ENCODE measurements at regions not wholly inside any gene's neighbourhood (a gene's known extent, or its start where the extent isn't known, plus 50 kb on each side); places are given as distances from the start of the nearest gene placed in this dataset.

DNA sequence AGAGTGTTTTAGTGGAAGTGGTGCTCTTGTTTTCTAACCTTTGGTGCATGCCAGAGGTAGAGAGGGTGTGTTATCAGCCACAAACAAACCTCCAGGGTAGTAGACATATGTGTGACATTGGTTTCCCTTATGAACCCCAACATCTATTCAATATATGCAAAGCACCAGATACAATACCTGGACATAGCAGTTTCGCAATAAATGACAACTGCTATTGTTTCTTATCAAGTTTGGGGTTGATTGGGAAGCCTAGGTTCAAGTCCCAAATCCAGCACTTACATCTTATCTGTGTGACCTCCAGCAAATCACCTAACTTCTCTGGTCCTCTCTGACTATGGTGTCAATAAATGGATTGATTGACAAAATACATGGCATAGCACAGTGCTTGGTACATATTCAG lies 169.4 kb upstream of the SERPINE2 start:
- TF ChIP-seq, protein P1, sequence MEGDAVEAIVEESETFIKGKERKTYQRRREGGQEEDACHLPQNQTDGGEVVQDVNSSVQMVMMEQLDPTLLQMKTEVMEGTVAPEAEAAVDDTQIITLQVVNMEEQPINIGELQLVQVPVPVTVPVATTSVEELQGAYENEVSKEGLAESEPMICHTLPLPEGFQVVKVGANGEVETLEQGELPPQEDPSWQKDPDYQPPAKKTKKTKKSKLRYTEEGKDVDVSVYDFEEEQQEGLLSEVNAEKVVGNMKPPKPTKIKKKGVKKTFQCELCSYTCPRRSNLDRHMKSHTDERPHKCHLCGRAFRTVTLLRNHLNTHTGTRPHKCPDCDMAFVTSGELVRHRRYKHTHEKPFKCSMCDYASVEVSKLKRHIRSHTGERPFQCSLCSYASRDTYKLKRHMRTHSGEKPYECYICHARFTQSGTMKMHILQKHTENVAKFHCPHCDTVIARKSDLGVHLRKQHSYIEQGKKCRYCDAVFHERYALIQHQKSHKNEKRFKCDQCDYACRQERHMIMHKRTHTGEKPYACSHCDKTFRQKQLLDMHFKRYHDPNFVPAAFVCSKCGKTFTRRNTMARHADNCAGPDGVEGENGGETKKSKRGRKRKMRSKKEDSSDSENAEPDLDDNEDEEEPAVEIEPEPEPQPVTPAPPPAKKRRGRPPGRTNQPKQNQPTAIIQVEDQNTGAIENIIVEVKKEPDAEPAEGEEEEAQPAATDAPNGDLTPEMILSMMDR (conservative IDR thresholded peaks at IDR 0.05; ENCODE audit: low read depth in 2 of 2): no peak
- TF ChIP-seq EZH2 (IDR thresholded peaks at IDR 0.05; ENCODE audit: low read depth, unreplicated experiment) (no peak), POLR2AphosphoS5 (IDR thresholded peaks at IDR 0.05; ENCODE audit: low read depth) (no peak), EZH2phosphoT487 (IDR thresholded peaks at IDR 0.05; ENCODE audit: unreplicated experiment) (no peak), STAT1 (IDR thresholded peaks at IDR 0.05; ENCODE audit: unreplicated experiment) (no peak), CREB1 (CRISPR knock-in tag; IDR thresholded peaks at IDR 0.05; ENCODE audit: low read depth) (no peak), JUNB (IDR thresholded peaks at IDR 0.05; ENCODE audit: unreplicated experiment) (no peak)
- TF ChIP-seq, protein P2, sequence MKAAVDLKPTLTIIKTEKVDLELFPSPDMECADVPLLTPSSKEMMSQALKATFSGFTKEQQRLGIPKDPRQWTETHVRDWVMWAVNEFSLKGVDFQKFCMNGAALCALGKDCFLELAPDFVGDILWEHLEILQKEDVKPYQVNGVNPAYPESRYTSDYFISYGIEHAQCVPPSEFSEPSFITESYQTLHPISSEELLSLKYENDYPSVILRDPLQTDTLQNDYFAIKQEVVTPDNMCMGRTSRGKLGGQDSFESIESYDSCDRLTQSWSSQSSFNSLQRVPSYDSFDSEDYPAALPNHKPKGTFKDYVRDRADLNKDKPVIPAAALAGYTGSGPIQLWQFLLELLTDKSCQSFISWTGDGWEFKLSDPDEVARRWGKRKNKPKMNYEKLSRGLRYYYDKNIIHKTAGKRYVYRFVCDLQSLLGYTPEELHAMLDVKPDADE (IDR thresholded peaks at IDR 0.05): no peak
- TF ChIP-seq, protein P3, sequence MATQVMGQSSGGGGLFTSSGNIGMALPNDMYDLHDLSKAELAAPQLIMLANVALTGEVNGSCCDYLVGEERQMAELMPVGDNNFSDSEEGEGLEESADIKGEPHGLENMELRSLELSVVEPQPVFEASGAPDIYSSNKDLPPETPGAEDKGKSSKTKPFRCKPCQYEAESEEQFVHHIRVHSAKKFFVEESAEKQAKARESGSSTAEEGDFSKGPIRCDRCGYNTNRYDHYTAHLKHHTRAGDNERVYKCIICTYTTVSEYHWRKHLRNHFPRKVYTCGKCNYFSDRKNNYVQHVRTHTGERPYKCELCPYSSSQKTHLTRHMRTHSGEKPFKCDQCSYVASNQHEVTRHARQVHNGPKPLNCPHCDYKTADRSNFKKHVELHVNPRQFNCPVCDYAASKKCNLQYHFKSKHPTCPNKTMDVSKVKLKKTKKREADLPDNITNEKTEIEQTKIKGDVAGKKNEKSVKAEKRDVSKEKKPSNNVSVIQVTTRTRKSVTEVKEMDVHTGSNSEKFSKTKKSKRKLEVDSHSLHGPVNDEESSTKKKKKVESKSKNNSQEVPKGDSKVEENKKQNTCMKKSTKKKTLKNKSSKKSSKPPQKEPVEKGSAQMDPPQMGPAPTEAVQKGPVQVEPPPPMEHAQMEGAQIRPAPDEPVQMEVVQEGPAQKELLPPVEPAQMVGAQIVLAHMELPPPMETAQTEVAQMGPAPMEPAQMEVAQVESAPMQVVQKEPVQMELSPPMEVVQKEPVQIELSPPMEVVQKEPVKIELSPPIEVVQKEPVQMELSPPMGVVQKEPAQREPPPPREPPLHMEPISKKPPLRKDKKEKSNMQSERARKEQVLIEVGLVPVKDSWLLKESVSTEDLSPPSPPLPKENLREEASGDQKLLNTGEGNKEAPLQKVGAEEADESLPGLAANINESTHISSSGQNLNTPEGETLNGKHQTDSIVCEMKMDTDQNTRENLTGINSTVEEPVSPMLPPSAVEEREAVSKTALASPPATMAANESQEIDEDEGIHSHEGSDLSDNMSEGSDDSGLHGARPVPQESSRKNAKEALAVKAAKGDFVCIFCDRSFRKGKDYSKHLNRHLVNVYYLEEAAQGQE (IDR thresholded peaks at IDR 0.05; ENCODE audit: unreplicated experiment): no peak
- TF ChIP-seq, protein P4, sequence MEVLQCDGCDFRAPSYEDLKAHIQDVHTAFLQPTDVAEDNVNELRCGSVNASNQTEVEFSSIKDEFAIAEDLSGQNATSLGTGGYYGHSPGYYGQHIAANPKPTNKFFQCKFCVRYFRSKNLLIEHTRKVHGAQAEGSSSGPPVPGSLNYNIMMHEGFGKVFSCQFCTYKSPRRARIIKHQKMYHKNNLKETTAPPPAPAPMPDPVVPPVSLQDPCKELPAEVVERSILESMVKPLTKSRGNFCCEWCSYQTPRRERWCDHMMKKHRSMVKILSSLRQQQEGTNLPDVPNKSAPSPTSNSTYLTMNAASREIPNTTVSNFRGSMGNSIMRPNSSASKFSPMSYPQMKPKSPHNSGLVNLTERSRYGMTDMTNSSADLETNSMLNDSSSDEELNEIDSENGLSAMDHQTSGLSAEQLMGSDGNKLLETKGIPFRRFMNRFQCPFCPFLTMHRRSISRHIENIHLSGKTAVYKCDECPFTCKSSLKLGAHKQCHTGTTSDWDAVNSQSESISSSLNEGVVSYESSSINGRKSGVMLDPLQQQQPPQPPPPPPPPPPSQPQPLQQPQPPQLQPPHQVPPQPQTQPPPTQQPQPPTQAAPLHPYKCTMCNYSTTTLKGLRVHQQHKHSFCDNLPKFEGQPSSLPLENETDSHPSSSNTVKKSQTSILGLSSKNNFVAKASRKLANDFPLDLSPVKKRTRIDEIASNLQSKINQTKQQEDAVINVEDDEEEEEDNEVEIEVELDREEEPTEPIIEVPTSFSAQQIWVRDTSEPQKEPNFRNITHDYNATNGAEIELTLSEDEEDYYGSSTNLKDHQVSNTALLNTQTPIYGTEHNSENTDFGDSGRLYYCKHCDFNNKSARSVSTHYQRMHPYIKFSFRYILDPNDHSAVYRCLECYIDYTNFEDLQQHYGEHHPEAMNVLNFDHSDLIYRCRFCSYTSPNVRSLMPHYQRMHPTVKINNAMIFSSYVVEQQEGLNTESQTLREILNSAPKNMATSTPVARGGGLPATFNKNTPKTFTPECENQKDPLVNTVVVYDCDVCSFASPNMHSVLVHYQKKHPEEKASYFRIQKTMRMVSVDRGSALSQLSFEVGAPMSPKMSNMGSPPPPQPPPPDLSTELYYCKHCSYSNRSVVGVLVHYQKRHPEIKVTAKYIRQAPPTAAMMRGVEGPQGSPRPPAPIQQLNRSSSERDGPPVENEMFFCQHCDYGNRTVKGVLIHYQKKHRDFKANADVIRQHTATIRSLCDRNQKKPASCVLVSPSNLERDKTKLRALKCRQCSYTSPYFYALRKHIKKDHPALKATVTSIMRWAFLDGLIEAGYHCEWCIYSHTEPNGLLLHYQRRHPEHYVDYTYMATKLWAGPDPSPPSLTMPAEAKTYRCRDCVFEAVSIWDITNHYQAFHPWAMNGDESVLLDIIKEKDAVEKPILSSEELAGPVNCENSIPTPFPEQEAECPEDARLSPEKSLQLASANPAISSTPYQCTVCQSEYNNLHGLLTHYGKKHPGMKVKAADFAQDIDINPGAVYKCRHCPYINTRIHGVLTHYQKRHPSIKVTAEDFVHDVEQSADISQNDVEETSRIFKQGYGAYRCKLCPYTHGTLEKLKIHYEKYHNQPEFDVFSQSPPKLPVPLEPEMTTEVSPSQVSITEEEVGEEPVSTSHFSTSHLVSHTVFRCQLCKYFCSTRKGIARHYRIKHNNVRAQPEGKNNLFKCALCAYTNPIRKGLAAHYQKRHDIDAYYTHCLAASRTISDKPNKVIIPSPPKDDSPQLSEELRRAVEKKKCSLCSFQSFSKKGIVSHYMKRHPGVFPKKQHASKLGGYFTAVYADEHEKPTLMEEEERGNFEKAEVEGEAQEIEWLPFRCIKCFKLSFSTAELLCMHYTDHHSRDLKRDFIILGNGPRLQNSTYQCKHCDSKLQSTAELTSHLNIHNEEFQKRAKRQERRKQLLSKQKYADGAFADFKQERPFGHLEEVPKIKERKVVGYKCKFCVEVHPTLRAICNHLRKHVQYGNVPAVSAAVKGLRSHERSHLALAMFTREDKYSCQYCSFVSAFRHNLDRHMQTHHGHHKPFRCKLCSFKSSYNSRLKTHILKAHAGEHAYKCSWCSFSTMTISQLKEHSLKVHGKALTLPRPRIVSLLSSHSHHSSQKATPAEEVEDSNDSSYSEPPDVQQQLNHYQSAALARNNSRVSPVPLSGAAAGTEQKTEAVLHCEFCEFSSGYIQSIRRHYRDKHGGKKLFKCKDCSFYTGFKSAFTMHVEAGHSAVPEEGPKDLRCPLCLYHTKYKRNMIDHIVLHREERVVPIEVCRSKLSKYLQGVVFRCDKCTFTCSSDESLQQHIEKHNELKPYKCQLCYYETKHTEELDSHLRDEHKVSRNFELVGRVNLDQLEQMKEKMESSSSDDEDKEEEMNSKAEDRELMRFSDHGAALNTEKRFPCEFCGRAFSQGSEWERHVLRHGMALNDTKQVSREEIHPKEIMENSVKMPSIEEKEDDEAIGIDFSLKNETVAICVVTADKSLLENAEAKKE (CRISPR knock-in tag; IDR thresholded peaks at IDR 0.05): no peak
